Esophagus muscularis mucosa (tissue), 3 donors: ENCODE measurements at regions not wholly inside any gene's neighbourhood (a gene's known extent, or its start where the extent isn't known, plus 50 kb on each side); places are given as distances from the start of the nearest gene placed in this dataset.

Experiments
- CTCF ChIP-seq, 3 experiments: fragments of 200-600 bp in 2 of 3; fragments of 450-650 bp in 1 of 3; sonication (generic) in 2 of 3; IDR thresholded peaks; one replicate each; pipeline ENCODE4 v1.5.1; 2017 to 2019; ENCODE audit warnings: antibody characterized with exemption in 3 of 3, mild to moderate bottlenecking in 2 of 3, moderate library complexity in 1 of 3
- POLR2A ChIP-seq: fragments of 450-650 bp; IDR thresholded peaks from one replicate; pipeline ENCODE4 v1.6.1; 2017; ENCODE audit warnings: antibody characterized with exemption, moderate library complexity, mild to moderate bottlenecking, low read depth
- POLR2AphosphoS5 ChIP-seq, 2 donors: sonication (generic); formaldehyde crosslinking; IDR thresholded peaks; one replicate each; pipeline ENCODE4 v1.6.1; 2017; ENCODE audit warnings: antibody characterized with exemption in 2 of 2

- TF ChIP-seq CTCF (IDR thresholded peaks at IDR 0.05) (no peak), POLR2AphosphoS5 (IDR thresholded peaks at IDR 0.05) (no peak), POLR2A (no peak)
Observed at GRCh38 chr2:106323337-106324013, 129.4 kb upstream of the UXS1 start.
